GM21390 (cell line): ENCODE measurements at regions not wholly inside any gene's neighbourhood (a gene's known extent, or its start where the extent isn't known, plus 50 kb on each side); places are given as distances from the start of the nearest gene placed in this dataset.

Source experiments
- ATAC-seq: cut with Tn5 transposase; IDR thresholded peaks from one replicate; pipeline ENCODE4 v1.9.1; 2021; ENCODE audit not compliant: unreplicated experiment

GRCh38 chr2:52775674-52776073 is 991.9 kb upstream of the CHAC2 start:
- ATAC-seq: no peak

GRCh38 chr2:52765735-52766134 is 1001.9 kb upstream of the CHAC2 start:
- ATAC-seq: no peak

GRCh38 chr2:52749764-52750163 is 1017.8 kb upstream of the CHAC2 start:
- no peak for ATAC-seq

- ATAC-seq: no peak
These were observed 1022.5 kb upstream of the CHAC2 start for GRCh38 chr2:52745144-52745543.

GRCh38 chr2:52732849-52733395 is 1034.7 kb upstream of the CHAC2 start:
- ATAC-seq: no peak

- no peak for ATAC-seq
These were observed 1043.0 kb upstream of the CHAC2 start for GRCh38 chr2:52724585-52724984.

GRCh38 chr2:52717836-52718235 is 1049.8 kb upstream of the CHAC2 start:
- no peak for ATAC-seq

GRCh38 chr2:52710810-52711618 is 1056.6 kb upstream of the CHAC2 start:
- ATAC-seq: no peak

GRCh38 chr2:52704251-52704650 is 1063.4 kb upstream of the CHAC2 start:
- ATAC-seq: no peak

GRCh38 chr2:52703004-52703403 is 1064.6 kb upstream of the CHAC2 start:
- no peak for ATAC-seq

- no peak for ATAC-seq
These were observed 1069.2 kb upstream of the CHAC2 start for GRCh38 chr2:52698408-52698807.

- no peak for ATAC-seq
These were observed 1069.9 kb upstream of the CHAC2 start for GRCh38 chr2:52697690-52698089.

GRCh38 chr2:52695731-52696130 is 1071.9 kb upstream of the CHAC2 start:
- no peak for ATAC-seq

- no peak for ATAC-seq
These were observed 1080.7 kb upstream of the CHAC2 start for GRCh38 chr2:52686935-52687334.

- ATAC-seq: no peak
These were observed 1091.5 kb upstream of the CHAC2 start for GRCh38 chr2:52676056-52676455.

- ATAC-seq: no peak
These were observed 1098.9 kb upstream of the CHAC2 start for GRCh38 chr2:52668724-52669123.

- no peak for ATAC-seq
These were observed 1108.1 kb upstream of the CHAC2 start for GRCh38 chr2:52659546-52659945.

- no peak for ATAC-seq
These were observed 1109.0 kb upstream of the CHAC2 start for GRCh38 chr2:52658598-52658997.

GRCh38 chr2:52639692-52640091 is 1127.9 kb upstream of the CHAC2 start:
- no peak for ATAC-seq

- no peak for ATAC-seq
These were observed 1135.1 kb upstream of the CHAC2 start for GRCh38 chr2:52632543-52632942.

- ATAC-seq: no peak
These were observed 1137.7 kb upstream of the CHAC2 start for GRCh38 chr2:52629944-52630343.

GRCh38 chr2:52629531-52629930 is 1138.1 kb upstream of the CHAC2 start:
- ATAC-seq: no peak

- no peak for ATAC-seq
These were observed 1145.3 kb upstream of the CHAC2 start for GRCh38 chr2:52622266-52622665.
